HG03108 (cell line): ENCODE measurements at regions not wholly inside any gene's neighbourhood (a gene's known extent, or its start where the extent isn't known, plus 50 kb on each side); places are given as distances from the start of the nearest gene placed in this dataset.

Experiments
- ATAC-seq: cut with Tn5 transposase; IDR thresholded peaks from one replicate; pipeline ENCODE4 v1.9.1; 2021; ENCODE audit warnings: moderate library complexity; ENCODE audit not compliant: unreplicated experiment

DNA sequence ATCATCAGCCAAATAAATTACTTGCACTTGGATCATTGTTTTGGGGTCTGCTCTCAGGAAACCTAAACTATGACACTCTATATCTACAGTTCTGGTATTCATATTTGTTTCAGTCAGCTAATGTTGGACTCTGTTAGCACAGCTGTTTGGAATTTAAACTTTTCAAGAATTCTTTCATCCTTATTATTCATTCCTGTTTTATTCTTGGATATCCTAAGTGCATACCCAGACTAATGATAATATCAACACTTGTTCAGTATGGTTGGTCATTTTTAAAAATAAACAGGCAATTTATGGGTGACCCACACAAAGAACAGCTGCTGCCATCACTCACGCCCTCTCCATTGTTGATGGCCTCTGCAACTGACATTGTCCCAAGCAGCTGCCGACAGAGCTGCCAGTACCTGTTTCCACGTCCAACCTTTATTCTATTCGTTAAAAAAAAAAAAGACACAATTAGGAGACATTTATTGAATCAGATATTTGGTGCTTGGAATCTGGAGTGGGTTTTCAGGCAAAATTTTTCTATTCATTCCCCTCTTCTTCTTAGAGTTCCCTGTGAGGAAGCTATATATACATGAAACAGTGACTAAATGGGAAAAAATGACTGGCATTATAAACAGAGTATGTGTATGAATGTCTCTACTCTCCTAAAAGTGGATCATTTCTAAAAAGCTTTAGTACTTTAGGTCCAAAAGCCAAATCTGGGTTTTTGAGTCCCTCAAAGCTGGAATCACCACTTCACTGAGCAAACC lies 252.1 kb upstream of the NAV3 start:
- ATAC-seq: no peak

DNA sequence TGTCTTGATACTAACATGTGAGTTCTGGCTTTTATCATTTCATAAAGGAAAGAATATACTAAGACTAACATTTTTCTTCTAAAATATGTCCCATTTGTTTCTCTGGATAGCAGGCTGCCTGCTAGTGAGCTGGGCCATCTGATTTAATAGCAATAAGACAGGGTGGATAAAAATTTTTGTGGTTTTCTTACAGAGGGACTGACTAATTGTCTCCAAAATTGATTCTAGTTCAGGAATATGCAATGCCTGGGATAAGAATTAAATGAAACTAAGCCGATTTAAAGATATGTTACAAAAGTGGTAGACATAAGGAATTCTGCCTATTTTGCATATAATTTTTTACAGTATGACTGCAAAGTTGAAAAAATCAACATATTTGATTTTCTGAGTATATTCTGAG lies 252.9 kb upstream of the NAV3 start:
- ATAC-seq: no peak

- ATAC-seq: no peak
Measured at GRCh38 chr12:77575376-77575919, 255.2 kb upstream of the NAV3 start.

- ATAC-seq: no peak
Measured at GRCh38 chr12:77572371-77572770, 258.3 kb upstream of the NAV3 start.

GRCh38 chr12:77571768-77572167 lies 258.9 kb upstream of the NAV3 start:
- ATAC-seq: no peak

GRCh38 chr12:77571127-77571526 lies 259.6 kb upstream of the NAV3 start:
- ATAC-seq: no peak

- no peak for ATAC-seq
Measured at GRCh38 chr12:77569876-77570275, 260.8 kb upstream of the NAV3 start.

DNA sequence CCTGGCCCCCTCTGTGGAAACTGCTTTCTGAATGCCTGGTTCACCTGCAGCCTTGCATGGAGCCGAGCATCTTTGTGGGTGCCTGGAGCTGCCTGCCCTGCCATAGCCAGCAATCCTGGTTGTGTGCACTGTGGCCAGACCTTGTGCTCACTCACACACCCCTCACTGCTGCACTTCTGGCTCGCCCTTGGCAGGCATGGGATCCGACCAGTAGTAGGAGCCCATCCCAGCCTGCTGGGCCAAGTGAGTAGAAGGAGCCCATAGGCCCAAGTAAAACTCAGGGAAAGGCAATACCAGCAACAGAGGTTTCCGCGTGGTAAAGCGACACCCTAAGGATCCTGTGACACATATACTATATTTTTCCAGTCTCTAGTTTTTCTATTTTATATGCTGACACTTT lies 270.0 kb upstream of the NAV3 start:
- ATAC-seq: no peak

DNA sequence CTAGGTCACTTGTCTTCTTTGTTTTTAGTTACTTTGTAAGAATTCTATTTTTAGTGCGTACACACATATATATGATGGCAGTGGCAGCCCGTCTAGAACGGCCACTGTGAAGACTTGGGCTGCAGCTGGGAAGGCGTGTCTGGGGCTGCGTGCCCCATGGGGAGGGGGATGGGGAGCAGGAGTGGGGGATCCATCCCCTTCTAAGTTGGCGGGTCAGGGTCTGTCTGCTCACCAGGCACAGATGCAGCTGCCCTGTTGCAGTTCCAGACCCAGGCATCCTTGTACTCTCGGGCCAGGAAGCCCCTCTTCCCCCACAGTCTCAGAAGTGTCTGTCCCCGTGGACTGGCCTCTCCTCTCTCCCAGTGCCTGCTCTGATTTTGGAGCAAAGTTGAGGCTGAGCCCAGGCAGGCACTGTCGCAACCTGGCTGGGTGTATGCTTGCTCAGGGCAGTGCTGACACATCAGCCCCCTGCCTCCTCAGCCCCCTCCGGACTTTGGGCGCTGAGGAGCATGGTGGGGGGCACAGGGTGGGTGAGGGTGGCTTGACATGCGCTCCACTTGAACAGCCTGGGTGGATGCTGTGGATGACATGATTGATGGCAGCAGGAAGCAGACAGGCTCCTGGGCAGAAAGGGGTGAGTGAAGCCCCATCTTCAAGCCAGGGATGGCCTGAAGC lies 271.2 kb upstream of the NAV3 start:
- ATAC-seq: no peak

DNA sequence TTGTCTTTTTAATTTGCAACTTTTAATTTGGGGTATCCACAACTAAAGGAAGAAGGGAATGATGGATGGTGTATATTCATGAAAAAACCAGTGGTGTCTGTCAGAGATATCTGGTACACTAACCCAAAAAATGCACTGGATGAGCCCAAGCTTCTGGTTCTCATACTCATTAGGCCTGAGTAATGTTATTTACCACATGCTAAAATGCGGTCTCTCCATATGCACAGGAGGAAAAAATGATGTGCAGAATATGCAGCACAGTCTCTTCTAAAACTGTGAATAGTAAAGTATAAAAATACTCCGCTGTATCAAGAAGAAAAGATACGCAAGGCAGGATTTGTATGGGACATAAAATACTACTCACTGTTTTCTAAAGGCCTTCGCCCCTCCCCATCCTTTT lies 275.6 kb upstream of the NAV3 start:
- no peak for ATAC-seq

DNA sequence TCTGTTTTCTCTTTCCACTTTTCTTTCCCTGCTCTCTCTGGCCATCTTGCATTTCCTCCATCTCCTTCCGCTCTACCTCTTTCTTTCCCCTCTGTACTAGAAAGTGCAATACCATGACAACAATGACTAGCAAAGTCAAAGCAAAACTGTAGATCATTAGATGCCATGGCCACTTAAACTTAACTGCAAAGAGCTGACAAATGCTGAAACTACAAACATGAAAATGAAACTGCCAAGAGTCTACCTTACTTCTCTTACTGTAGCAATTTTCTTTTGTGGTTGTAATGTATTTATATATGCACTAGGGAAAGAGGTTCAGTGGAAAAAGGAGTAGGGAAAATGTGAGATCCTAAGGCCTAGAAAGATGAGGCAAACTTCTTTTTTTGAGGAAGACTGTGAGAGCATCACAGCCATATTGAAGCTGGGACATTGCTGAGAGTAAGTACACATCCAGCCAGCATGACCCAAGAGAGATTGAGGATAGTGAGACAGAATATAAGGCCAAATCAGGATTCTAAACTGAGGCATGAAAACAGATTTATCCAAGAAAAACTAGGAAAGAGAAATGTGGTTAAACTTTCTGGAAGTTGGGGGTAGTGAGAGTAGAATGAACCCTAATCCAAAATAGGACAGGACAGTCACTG lies 276.6 kb upstream of the NAV3 start:
- ATAC-seq: peak; percentile 99

GRCh38 chr12:77549383-77550128 lies 281.1 kb upstream of the NAV3 start:
- ATAC-seq: no peak

GRCh38 chr12:77548797-77549196 lies 281.9 kb upstream of the NAV3 start:
- no peak for ATAC-seq

- no peak for ATAC-seq
Measured at GRCh38 chr12:77540097-77540496, 290.6 kb upstream of the NAV3 start.

DNA sequence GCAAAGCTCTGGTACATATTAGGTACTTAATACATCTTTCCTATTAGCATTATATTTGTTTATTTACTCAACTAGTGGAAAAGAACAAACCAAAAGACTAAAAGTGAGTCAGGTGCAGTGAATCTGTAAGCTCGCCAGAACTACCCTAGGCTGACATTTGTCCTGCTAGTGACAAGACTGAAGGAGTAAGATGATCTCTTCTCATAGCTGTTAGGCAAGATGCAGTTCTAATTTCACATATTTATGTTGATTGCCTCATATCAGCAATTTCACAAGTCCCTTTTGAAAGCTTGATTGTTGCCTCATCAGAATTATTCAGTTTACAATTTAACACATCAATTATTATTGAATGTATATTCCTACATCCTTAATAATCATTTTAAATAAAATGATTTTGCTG lies 293.0 kb upstream of the NAV3 start:
- ATAC-seq: no peak

- ATAC-seq: no peak
Measured at GRCh38 chr12:77535734-77536133, 295.0 kb upstream of the NAV3 start.

DNA sequence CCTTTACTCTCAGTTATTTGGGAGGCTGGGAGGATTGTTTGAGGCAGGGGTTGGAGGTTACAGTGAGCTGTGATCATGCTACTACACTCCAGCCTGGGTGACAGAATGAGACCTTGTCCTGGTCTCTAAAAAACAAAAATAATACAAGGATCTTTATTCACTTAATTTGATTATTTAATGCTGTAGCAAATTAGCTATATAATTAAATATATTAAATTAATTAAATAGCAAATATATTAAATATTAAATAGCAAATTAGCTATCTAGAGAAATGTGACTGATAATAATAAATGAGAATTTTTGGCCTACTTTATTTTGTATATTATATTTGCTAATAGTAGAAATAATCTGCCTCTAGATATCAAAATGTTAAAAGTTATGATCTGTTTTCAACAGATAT lies 298.8 kb upstream of the NAV3 start:
- no peak for ATAC-seq

- no peak for ATAC-seq
Measured at GRCh38 chr12:77522247-77522646, 308.4 kb upstream of the NAV3 start.

DNA sequence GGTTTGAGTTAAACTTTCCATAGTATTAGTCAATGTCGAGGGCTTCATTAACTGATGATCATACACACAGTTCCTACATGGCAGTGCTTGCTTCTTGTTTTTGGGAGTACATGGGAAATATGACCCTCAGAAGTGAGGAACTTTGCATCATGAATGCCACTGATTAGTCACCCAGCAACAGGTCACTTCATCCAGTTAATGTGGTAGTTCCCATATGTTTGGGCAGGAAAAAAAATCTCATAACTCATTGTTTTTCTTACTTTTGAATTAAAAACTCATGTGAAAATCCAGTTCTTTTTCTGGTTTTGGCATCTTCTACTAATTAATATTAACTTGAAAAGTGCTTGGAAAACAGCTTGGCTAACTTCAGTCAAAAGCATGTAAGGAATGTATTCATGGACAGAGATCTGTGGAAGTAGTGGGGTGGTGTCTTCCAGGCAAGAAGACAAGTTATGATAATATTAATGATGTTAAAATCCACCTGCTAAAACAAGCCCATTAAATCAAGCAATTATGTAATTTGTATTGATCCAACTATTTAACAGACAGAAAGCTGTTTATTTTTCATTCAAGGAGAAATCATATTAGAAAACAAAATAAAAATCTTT lies 309.1 kb upstream of the NAV3 start:
- ATAC-seq: no peak

- ATAC-seq: no peak
Measured at GRCh38 chr12:77514511-77514910, 316.2 kb upstream of the NAV3 start.

DNA sequence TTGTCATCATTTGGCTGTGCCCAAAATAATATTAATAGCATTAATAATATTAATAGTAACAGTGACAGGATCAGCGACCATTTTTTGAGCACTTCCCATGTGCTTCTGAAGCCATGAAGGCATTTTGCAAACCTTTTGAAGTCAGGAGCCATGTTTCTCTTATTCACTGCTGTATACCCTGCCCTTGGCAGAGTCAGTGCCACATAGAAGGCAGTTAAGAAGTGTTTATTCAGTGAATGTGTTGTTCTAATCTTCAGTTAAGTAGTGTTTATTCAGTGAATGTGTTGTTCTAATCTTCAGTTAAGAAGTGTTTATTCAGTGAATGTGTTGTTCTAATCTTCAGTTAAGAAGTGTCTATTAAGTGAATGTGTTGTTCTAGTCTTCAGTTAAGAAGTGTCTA lies 319.7 kb upstream of the NAV3 start:
- no peak for ATAC-seq
